ENCODE measurements at regions not wholly inside any gene's neighbourhood (a gene's known extent, or its start where the extent isn't known, plus 50 kb on each side); places are given as distances from the start of the nearest gene placed in this dataset.

DNA sequence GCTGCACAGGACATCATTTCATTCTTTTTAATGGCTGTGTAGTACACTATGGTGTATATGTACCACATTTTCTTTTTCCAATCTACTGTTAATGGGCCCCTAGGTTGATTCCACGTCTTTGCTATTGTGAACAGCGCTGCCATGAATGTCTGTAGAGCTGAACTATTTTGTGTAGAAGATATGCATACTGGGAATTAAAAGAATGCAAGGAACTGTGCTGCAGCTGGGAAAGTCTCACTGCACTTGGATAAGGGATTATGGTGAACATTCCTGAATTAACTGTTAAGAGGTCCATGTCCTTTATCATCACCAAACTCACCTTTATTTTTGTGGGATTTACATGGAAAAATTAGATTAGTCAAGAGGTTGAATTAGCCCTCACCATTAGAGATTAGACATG is 224.7 kb downstream of the SNX19 start:
- no peaks in the 10 kb centered on the region for H3K4me1 ChIP-seq
- 72 to 84% methylated on average over 2 of the region's 2 CpGs for WGBS, 2 donors

DNA sequence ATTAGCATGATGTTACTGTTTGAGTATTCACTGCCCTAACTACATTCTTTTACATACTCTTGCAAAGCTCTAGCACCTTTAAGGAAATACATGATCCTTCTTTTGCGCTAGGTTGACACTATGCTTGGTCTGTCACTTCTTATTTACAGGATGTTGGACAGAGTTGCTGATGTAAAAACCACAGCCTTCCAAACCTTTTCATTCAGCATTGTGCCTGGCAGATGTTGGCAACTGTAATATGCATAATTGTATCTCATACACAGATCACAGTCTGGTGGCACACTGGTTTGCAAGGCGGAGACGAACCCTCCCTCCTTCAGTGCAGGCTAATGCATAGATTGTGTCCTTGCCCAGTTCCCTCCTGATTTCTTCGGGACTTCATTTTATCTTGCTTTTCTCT is 224.1 kb downstream of the SNX19 start:
- ATAC-seq (no peak), DNase-seq (no peak)
- Histone ChIP-seq H3K4me3 (no peak overlapping the region), H3K27me3 (no peaks in the 10 kb centered on the region), H3K9me3 (no peaks in the 10 kb centered on the region), H3K4me1 (no peaks in the 10 kb centered on the region), H3K27ac (no peak overlapping the region), H3K36me3 (no peaks in the 10 kb centered on the region)
- 95 to 98% methylated on average over 4 of the region's 4 CpGs for WGBS, 2 donors
- TF ChIP-seq, protein P1, sequence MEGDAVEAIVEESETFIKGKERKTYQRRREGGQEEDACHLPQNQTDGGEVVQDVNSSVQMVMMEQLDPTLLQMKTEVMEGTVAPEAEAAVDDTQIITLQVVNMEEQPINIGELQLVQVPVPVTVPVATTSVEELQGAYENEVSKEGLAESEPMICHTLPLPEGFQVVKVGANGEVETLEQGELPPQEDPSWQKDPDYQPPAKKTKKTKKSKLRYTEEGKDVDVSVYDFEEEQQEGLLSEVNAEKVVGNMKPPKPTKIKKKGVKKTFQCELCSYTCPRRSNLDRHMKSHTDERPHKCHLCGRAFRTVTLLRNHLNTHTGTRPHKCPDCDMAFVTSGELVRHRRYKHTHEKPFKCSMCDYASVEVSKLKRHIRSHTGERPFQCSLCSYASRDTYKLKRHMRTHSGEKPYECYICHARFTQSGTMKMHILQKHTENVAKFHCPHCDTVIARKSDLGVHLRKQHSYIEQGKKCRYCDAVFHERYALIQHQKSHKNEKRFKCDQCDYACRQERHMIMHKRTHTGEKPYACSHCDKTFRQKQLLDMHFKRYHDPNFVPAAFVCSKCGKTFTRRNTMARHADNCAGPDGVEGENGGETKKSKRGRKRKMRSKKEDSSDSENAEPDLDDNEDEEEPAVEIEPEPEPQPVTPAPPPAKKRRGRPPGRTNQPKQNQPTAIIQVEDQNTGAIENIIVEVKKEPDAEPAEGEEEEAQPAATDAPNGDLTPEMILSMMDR (IDR thresholded peaks at IDR 0.05) = no peak
- intact Hi-C loops (cut with DNase I) = no loop called here

More for the DNA sequence above, 224.7 kb downstream of the SNX19 start:
- no peak overlapping the region for H3K4me3 ChIP-seq
- ATAC-seq = no peak
- no peak for DNase-seq
- H3K27me3 ChIP-seq = no peaks in the 10 kb centered on the region
- no peak overlapping the region for H3K27ac ChIP-seq
- H3K9me3 ChIP-seq = no peaks in the 10 kb centered on the region
- TF ChIP-seq, protein P1 (IDR thresholded peaks at IDR 0.05) = no peak
- no peaks in the 10 kb centered on the region for H3K36me3 ChIP-seq
- intact Hi-C loops (cut with DNase I) = no loop called here

DNA sequence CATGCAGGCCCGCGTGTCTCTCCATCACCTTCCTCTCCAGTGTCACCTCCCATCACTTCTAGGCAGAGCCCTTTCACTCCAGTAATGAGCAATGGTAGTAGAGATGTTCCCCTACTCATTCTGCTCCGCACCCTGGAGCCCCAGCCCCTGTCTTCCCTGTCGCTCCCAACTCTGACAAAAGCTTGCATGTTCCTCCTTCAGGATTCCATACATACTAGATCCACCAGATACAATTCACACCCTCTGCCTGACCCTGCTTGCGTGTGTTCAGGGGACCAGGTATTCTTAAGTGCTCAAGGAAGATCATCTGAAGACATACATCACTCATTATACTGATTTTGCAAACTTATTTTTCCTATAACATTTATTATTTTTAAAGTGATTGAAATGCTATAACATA is 222.7 kb downstream of the SNX19 start:
- Histone ChIP-seq H3K27ac (no peak overlapping the region), H3K27me3 (no peaks in the 10 kb centered on the region), H3K36me3 (no peaks in the 10 kb centered on the region), H3K9me3 (no peaks in the 10 kb centered on the region), H3K4me3 (no peak overlapping the region), H3K4me1 (no peaks in the 10 kb centered on the region)
- intact Hi-C loops (cut with DNase I) = no loop called here
- TF ChIP-seq, protein P1 (IDR thresholded peaks at IDR 0.05) = no peak
- 96 to 97% methylated on average over 5 of the region's 5 CpGs for WGBS, 2 donors
- no peak for ATAC-seq
- DNase-seq = no peak

- no peak for ATAC-seq
- 70 to 74% methylated on average over 5 of the region's 5 CpGs for WGBS, 2 donors
- intact Hi-C loops (cut with DNase I) = no loop called here
Observed at GRCh38 chr11:130694488-130695045, 221.7 kb downstream of the SNX19 start.

More at GRCh38 chr11:130694488-130695045, 221.7 kb downstream of the SNX19 start:
- Histone ChIP-seq H3K4me3 (no peak overlapping the region), H3K9me3 (no peaks in the 10 kb centered on the region), H3K27ac (no peak overlapping the region), H3K36me3 (no peaks in the 10 kb centered on the region), H3K27me3 (no peaks in the 10 kb centered on the region), H3K4me1 (no peaks in the 10 kb centered on the region)
- no peak for DNase-seq
- TF ChIP-seq, protein P1 (IDR thresholded peaks at IDR 0.05) = no peak

Measured in heart right ventricle (tissue), 16 donors.